Activated T-cell treated with anti-CD3 and anti-CD28 coated beads, Interleukin-2, amount 50 U/mL, for 72 hours (primary cell): ENCODE measurements at regions not wholly inside any gene's neighbourhood (a gene's known extent, or its start where the extent isn't known, plus 50 kb on each side); places are given as distances from the start of the nearest gene placed in this dataset.

Experiments used
- ATAC-seq, 2 donors: fragments of 150-1000 bp; cut with Tn5 transposase; replicated peaks in 1 of 2; 2 replicates each; pipeline ENCODE4 v1.10.0; 2021; ENCODE audit warnings: moderate library complexity in 2 of 2, mild to moderate bottlenecking in 1 of 2
- DNase-seq, 2 donors: peaks; one replicate each; pipeline ENCODE4 v3.0.0; 2021 to 2022; ENCODE audit warnings: mixed read lengths in 1 of 2
- H3K27ac Mint-ChIP-seq: one replicate; pipeline ENCODE4 v1.8.0; 2022; ENCODE audit warnings: mild to moderate bottlenecking, moderate library complexity, mixed read lengths
- H3K27me3 Mint-ChIP-seq: one replicate; pipeline ENCODE4 v1.8.0; 2022; ENCODE audit warnings: low read depth, mixed read lengths
- H3K36me3 Mint-ChIP-seq, 2 donors: one replicate each; pipeline ENCODE4 v1.8.0; 2022; ENCODE audit warnings: mixed read lengths in 2 of 2, mild to moderate bottlenecking in 1 of 2; ENCODE audit not compliant: insufficient read depth in 2 of 2
- H3K4me1 Mint-ChIP-seq: one replicate; pipeline ENCODE4 v1.8.0; 2022; ENCODE audit warnings: low read depth, mixed read lengths
- H3K4me3 Mint-ChIP-seq, 2 donors: one replicate each; pipeline ENCODE4 v1.8.0; 2022; ENCODE audit warnings: mild to moderate bottlenecking in 2 of 2, mixed read lengths in 2 of 2, moderate library complexity in 2 of 2
- H3K9me3 Mint-ChIP-seq, 2 donors: one replicate each; pipeline ENCODE4 v1.8.0; 2022; ENCODE audit warnings: mixed read lengths in 2 of 2

DNA sequence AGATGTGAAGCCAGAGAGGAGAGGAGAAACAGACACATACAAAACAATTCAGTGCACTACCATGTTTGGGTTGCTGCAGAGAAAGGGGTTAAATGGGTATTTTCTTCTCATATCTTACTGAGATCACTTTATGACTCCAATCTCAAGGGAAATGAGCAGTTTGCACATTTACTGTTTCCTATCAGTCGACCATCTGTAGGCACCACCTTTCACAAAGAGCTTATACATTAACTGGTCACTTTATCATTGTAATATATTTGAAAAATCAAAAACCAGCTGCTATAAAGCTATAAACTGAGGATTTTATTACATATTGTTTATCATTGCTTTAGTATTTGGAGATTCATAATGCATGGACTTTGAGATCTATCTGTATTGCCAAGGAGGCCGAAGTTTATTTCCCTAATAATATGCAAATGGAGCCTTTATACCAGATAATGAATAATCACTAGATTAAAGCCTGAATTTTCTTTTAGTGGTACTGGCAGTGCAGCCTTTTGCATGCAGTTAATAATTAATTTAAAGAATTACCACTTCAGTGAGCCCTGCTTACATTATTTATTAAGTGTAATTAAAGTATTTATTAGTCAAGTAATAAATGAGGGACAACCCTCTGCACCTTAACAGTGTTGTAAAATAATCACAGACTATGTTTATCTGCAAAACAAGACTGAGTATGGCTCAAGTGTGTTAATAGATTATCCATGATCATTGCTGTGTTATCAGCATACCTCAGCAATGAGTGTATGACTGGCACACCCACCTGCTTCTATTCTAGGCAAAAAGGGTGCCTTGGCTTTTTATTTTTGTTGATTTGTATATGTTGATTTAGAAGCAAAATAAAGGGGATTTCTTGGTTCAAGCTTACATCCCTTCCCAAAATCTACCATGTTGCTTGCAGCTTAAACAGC lies 167.7 kb upstream of the SLC14A2 start:
- Mint-ChIP-seq H3K27ac (no peak overlapping the region), H3K36me3 (no peaks in the 10 kb centered on the region), H3K9me3 (no peaks in the 10 kb centered on the region), H3K27me3 (peaks cover 6% of the 10 kb centered on the region), H3K4me3 (no peak overlapping the region), H3K4me1 (no peaks in the 10 kb centered on the region)
- no peak for DNase-seq
- no peak for ATAC-seq

- DNase-seq (no peak), ATAC-seq (no peak)
- H3K27ac Mint-ChIP-seq, result no peak overlapping the region
- no peaks in the 10 kb centered on the region for H3K9me3 Mint-ChIP-seq
- H3K4me3 Mint-ChIP-seq, result no peak overlapping the region
- no peaks in the 10 kb centered on the region for H3K4me1 Mint-ChIP-seq
- H3K36me3 Mint-ChIP-seq, result no peaks in the 10 kb centered on the region
- H3K27me3 Mint-ChIP-seq, result peaks cover 6% of the 10 kb centered on the region
These were observed 166.4 kb upstream of the SLC14A2 start for GRCh38 chr18:45448871-45449270.

GRCh38 chr18:45449418-45450227 lies 165.7 kb upstream of the SLC14A2 start:
- Mint-ChIP-seq H3K27ac (no peak overlapping the region), H3K4me3 (no peak overlapping the region), H3K36me3 (no peaks in the 10 kb centered on the region), H3K27me3 (peaks cover 2% of the 10 kb centered on the region), H3K4me1 (no peaks in the 10 kb centered on the region), H3K9me3 (no peaks in the 10 kb centered on the region)
- no peak for DNase-seq
- no peak for ATAC-seq

DNA sequence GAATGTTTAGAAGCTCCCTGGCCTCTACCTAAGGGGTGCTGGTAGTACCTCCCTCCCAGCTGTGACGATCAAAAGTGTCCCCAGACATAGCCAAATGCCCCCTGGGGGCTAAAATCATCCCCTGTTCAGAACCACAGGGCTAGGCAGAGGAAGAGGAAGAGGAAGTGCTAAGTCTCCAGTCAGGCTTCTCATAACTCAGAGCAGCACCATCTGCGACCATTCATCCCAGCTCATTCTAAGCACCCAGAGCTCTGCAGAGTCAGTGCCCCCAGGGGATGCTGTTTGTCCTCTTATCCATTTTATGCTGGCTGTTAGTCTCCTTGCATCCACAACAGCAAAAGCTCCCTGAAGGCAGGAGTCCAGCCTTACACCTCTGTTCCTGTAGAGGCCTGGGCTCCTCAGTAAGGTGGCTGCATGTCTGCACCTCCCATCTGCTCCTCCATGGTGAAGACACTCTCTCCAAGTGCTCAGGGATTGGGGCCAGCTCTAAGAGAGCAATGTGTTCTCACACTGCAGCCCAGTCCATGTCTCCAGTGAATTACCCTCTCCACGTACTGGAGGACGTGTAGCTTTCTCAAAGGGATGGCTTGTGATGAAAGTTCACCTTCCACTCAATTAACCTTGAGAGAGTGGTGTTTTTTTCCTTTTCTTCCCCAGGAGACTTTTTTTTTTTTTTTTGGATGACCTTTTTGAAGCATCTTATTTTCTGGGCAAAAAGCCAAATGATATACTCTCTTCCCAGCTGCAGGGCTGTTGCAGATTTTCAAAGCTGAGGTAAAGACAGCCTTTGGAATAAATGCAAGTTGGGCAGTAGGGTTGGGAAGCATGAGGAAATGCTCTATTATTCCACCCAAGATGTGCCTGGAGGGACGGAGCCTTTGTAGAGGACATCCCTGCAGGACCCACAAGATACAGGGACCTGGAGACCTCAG lies 158.9 kb upstream of the SLC14A2 start:
- Mint-ChIP-seq H3K27ac (no peak overlapping the region), H3K36me3 (no peaks in the 10 kb centered on the region), H3K27me3 (no peaks in the 10 kb centered on the region), H3K4me3 (no peak overlapping the region), H3K9me3 (no peaks in the 10 kb centered on the region), H3K4me1 (no peaks in the 10 kb centered on the region)
- ATAC-seq (no peak), DNase-seq (no peak)

GRCh38 chr18:45458033-45458432 lies 157.2 kb upstream of the SLC14A2 start:
- ATAC-seq, result no peak
- Mint-ChIP-seq H3K27ac (no peak overlapping the region), H3K27me3 (no peaks in the 10 kb centered on the region), H3K9me3 (no peaks in the 10 kb centered on the region), H3K4me1 (no peaks in the 10 kb centered on the region), H3K36me3 (no peaks in the 10 kb centered on the region), H3K4me3 (no peak overlapping the region)
- DNase-seq, result no peak

DNA sequence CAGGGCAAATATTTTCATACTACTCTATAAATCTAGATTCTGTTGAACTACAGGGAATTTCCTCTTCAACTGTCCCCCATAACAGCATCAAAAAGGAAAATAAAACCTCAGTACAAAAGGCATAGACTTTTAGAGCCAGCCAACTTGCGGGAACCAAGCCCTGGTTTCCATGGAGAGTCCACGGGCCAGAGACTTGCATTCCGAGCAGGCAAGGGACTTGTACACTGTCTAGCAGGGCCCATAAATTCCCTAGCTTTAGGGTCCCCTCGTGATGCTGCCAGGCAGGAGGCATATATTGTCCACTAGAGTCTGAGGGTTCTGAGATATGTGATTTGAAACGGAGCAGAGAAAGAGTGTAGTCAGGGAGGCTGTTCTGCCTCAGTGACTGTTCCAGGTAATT lies 153.1 kb upstream of the SLC14A2 start:
- Mint-ChIP-seq H3K27ac (no peak overlapping the region), H3K27me3 (peaks cover 21% of the 10 kb centered on the region)
- no peak for ATAC-seq

DNA sequence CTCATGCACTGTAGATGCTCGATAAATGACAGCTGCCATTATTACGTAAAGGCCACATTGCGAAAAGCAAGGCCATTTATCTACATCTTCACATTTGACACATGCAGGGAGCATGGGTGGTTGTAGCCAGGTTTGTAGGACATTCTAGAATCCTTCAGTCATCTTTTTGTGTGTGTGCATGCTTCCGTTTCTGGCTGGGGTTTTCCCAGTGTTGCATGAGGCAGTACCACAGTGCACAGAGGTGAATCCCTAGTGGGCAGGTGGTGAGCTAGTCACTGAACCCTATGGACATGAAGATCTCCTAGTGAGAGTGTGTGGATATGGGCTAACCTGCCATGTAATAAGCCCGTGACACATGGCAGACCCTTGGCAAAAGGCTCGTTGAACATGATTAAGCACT lies 151.8 kb upstream of the SLC14A2 start:
- Mint-ChIP-seq H3K4me3 (no peak overlapping the region), H3K9me3 (no peaks in the 10 kb centered on the region), H3K27me3 (peaks cover 21% of the 10 kb centered on the region), H3K4me1 (no peaks in the 10 kb centered on the region), H3K27ac (no peak overlapping the region), H3K36me3 (no peaks in the 10 kb centered on the region)
- ATAC-seq, result no peak
- DNase-seq, result no peak

More for the DNA sequence above, 153.1 kb upstream of the SLC14A2 start:
- Mint-ChIP-seq H3K4me1 (no peaks in the 10 kb centered on the region), H3K36me3 (no peaks in the 10 kb centered on the region), H3K9me3 (no peaks in the 10 kb centered on the region), H3K4me3 (no peak overlapping the region)
- DNase-seq, result no peak

DNA sequence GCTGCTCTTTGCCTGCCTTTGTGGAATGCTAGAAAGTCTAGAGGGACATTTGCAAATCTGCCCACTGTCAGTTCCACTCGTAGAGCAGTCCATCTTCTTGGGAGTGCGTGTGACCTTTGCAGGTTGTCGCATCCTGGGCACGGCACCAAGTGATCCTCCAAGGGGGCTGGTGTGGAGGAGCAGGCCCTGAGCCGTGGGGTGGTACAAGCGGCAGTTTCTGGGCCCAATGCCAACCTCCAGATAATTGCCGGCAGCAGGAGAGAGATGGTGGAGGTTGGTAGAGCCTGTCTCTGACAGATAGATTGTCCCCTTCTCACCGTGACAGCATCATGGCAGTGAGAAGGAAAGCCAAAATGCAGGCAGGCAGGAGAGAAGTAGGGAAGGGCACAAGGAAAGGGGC lies 150.7 kb upstream of the SLC14A2 start:
- peaks cover 21% of the 10 kb centered on the region for H3K27me3 Mint-ChIP-seq
- no peak overlapping the region for H3K27ac Mint-ChIP-seq
- no peak for ATAC-seq
- H3K4me3 Mint-ChIP-seq, result no peak overlapping the region
- H3K36me3 Mint-ChIP-seq, result no peaks in the 10 kb centered on the region
- H3K4me1 Mint-ChIP-seq, result no peaks in the 10 kb centered on the region
- no peaks in the 10 kb centered on the region for H3K9me3 Mint-ChIP-seq
- no peak for DNase-seq

- ATAC-seq (no peak), DNase-seq (no peak)
- Mint-ChIP-seq H3K9me3 (no peaks in the 10 kb centered on the region), H3K4me1 (no peaks in the 10 kb centered on the region), H3K27me3 (peaks cover 21% of the 10 kb centered on the region), H3K36me3 (no peaks in the 10 kb centered on the region), H3K27ac (no peak overlapping the region), H3K4me3 (no peak overlapping the region)
These were observed 148.0 kb upstream of the SLC14A2 start for GRCh38 chr18:45467293-45467692.

- H3K4me1 Mint-ChIP-seq, result no peaks in the 10 kb centered on the region
- H3K36me3 Mint-ChIP-seq, result no peaks in the 10 kb centered on the region
- DNase-seq (no peak), ATAC-seq (no peak)
- peaks cover 21% of the 10 kb centered on the region for H3K27me3 Mint-ChIP-seq
- no peaks in the 10 kb centered on the region for H3K9me3 Mint-ChIP-seq
- H3K4me3 Mint-ChIP-seq, result no peak overlapping the region
- no peak overlapping the region for H3K27ac Mint-ChIP-seq
These were observed 147.3 kb upstream of the SLC14A2 start for GRCh38 chr18:45467945-45468344.

- peaks cover 5% of the 10 kb centered on the region for H3K27me3 Mint-ChIP-seq
- no peaks in the 10 kb centered on the region for H3K36me3 Mint-ChIP-seq
- no peaks in the 10 kb centered on the region for H3K9me3 Mint-ChIP-seq
- no peaks in the 10 kb centered on the region for H3K4me1 Mint-ChIP-seq
- H3K27ac Mint-ChIP-seq, result no peak overlapping the region
- no peak overlapping the region for H3K4me3 Mint-ChIP-seq
- ATAC-seq, result no peak
- no peak for DNase-seq
These were observed 136.4 kb upstream of the SLC14A2 start for GRCh38 chr18:45478889-45479288.

DNA sequence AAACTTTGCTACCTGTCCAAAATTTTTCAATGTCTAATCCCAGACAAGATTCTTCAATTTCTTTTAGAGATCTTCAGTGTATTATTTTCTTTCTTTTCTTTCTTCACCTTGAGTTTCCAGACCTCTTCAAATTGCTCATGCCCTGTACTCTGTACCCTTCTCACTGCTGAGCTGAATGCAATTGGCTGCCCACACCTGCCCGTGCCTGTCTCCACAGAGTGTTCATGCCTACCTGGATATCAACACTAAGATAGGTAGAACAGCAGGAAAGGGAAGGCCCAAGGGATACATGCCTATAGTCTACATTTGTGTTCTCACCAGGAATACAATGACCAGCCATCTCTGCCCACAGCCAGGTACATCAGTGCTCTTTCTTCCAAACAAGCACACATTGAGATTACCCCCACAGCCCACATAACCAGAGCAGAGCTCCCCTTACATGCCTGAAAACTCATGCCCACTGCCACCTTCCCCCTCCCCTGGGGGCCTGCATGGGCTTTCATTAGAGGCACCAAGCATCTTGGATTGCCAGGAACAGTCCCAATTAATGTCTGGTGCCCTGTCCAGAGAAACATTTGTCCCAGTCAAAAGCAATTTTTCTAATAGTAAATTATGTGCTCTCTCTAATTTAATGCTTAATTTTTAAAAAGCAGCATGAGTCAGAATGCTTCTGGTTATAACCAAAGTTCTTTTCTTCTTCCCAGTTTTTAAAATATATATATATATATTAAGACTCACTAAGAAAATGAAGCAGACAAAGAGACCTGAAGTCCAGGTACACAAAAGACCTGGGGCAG lies 134.9 kb upstream of the SLC14A2 start:
- Mint-ChIP-seq H3K4me1 (no peaks in the 10 kb centered on the region), H3K27me3 (peaks cover 16% of the 10 kb centered on the region), H3K36me3 (no peaks in the 10 kb centered on the region), H3K4me3 (no peak overlapping the region), H3K27ac (no peak overlapping the region), H3K9me3 (no peaks in the 10 kb centered on the region)
- no peak for DNase-seq
- no peak for ATAC-seq
